Left ventricle myocardium superior (tissue), 1 donor: ENCODE measurements at regions not wholly inside any gene's neighbourhood (a gene's known extent, or its start where the extent isn't known, plus 50 kb on each side); places are given as distances from the start of the nearest gene placed in this dataset.
A peak's percentile ranks its signal among the peaks of the same experiment; 100 is the strongest.
"Not testable (repeated sequence)": the region's sequence is repeated elsewhere in the genome, so short reads cannot be mapped to it uniquely, and the experiment has no call there.

Experiments
- ATAC-seq: fragments of 200-7000 bp; cut with Tn5 transposase; one replicate; pipeline ENCODE4 v1.9.1; 2020; ENCODE audit warnings: mild to moderate bottlenecking, moderate library complexity
- DNase-seq: peaks from one replicate; pipeline ENCODE4 v3.0.0-alpha.2; 2020
- intact Hi-C: fragments of 100-400 bp; cut with micrococcal nuclease; formaldehyde crosslinking; loops from one replicate; pipeline ENCODE4 v1.11.0; 2022
- donor health status: DM: no; HTN: yes; CAD: no; lungs with severe emphysema.

DNA sequence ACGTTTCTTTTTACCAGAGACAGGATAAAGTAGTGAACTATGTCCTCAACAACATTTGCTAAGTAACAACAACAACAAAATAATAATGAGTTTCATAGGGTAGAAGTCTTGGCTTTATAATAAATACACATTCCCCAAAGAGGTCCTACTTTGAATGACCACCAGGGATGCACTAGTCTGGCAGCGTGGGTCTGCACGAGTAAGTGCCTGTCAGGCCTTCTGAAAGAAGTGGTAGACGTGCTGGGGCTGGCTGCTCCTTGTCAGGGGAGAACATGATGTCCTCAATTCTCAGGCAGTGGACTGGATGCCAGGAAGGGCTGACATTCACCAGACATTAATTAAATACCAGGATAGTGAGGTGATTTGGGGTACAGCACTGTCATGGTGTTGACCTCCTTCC lies 331.1 kb downstream of the TMEM38B start:
- intact Hi-C loops, result no loop called here
- DNase-seq (peak; percentile 63), ATAC-seq (peak; percentile 97)

DNA sequence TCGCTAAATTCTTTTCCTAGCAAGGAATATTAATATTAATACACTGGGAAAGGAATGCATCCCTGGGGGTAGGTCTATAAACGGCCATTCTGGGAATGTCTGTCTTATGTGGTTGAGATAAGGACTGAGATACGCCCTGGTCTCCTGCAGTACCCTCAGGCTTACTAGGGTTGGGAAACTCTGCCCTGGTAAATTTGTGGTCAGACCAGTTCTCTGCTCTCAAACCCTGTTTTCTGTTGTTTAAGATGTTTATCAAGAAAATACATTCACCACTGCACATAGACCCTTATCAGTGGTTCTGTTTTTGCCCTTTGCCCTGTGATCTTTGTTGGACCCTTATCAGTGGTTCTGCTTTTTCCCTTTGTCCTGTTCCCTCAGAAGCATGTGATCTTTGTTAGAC lies 335.8 kb downstream of the TMEM38B start:
- DNase-seq, ATAC-seq, intact Hi-C loops: not testable (repeated sequence)

DNA sequence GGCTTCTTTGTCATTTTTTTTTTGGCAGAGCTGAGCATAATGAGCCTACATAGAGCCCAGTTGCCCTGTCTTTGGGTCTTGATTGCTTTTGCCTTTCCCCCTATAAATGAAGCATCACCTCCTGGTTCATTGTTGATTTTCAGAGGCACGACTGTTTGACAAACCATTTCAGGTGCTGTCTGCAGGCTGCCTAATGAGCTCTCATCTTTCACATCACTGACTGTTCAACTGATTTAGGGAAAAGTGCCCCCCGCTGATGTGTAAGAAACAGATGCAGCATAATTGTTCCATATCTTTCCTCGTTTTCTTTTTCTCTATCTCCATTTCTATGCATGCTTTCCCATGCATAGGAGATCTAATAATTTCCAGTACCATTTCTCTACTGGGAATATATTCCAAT lies 338.6 kb downstream of the TMEM38B start:
- intact Hi-C loops, result no loop called here
- ATAC-seq (no peak), DNase-seq (no peak)

DNA sequence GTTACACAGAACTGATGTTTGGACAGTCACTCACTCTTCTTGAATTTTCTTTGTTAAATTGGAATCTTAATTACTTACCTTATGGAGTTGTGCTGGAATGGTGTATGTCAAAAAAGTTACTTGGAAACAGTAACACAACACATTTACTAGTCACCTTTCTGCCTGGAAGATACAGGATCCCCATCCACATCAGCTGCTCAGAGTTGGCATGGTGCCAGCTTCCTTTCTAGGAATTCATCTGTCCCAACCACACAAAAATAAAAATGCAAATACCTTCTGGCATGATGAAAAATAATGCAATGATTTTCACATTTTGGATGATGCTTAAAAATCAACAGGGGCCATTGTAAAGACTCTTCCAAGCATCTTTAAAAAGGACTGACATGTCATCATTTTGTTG lies 341.5 kb downstream of the TMEM38B start:
- DNase-seq, result no peak
- ATAC-seq, result no peak
- intact Hi-C loops, result no loop called here

DNA sequence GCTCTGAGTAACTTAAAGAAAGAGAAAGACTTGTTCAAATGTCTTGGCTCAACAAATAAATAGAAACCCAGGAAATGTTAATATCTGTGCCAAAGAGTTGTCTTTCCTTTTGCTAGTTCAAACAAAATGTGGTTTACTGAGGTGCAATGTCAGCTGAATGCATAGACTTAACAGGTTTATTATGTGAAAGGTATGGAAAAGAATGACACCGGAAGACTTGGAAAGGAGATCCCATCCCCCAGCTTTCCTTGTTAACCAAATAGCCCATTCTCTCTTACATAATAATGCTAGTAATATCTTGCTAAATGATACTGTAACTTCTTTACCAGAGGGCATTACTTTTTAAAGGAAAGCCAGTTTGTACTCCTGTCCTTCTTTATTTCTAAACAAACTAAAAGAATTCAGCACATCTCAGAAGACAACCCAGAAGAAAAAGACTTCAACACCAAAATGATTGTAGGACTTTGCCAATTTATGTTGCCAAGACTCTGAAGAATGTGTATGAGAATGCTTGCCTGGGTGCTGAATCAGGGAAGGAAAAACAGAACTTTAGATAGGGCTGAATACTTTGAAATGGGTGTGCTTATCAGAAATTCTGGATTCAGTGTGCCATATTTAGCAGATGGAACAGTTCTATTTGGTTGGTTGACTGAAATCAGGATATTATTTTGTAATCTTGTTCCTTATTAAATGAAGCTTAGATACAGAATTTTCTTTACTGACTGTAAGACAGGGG lies 344.1 kb downstream of the TMEM38B start:
- ATAC-seq (no peak), DNase-seq (no peak)
- intact Hi-C loops, result no loop called here

DNA sequence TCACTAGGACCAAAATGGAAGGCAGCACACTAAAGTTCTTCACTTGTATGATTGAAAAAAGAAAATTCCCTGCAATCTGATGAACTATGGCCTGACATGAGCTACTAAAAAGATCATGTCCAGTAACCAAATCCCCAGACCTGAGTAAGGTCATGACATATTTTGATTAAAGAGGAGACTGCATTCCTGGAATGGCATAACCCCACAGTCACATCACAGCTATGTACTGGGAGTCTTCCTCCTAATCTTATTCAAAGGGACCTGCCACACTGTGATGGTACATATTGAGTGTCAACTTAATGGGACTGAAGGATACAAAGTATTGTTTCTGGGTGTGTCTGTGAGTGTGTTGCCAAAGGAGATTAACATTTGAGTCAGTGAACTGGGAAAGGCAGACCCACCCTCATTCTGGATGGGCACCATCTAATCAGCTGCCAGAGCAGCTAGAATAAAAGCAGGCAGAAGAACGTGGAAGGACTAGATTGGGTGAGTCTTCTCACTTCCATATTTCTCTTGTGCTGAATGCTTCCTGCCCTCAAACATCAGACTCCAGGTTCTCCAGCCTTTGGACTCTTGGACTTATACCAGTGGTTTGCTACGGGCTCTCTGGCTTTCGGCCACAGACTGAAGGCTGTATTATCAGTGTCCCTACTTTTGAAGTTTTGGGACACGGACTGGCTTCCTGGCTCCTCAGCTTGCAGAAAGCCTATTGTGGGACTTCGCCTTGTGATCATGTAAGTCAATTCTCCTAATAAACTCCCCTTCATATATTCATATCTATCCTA lies 345.0 kb downstream of the TMEM38B start:
- intact Hi-C loops, result no loop called here
- DNase-seq, result no peak
- ATAC-seq, result no peak

DNA sequence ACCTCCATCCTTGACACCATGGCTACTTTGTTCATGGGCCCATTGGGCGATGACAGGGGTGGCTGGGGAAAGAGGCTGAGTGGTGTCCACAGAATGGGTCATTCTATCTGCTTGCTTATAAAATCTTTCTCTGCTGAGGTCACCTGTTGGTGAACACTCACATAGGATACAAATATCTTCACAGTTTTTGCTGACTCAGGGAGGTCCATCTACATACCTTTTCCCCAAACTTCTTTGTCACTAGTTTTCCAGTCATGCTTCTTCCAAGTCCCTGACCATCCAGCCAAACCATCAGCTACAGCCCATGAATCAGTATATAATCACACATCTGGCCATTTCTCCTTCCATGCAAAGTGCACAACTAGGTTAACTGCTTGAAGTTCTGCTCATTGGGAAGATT lies 347.6 kb downstream of the TMEM38B start:
- intact Hi-C loops, DNase-seq, ATAC-seq: not testable (repeated sequence)

DNA sequence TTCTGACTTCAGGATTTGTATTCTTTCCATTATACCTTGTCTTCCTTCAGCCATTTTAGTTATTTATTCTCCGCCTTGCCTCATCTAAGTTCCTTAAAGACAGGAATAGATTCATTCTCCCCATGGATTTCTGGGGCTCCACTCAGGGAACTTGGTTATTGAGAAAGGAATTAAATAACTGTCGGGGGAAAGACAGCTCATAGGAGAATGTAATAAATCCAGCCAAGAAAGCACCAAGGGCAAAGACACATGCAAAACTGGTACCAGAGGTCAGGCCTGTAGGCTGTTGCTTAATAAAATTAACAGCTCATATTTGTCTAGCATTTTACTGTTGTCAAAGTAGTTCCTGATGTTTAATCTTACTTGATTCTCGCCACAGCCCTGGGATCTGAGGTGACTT lies 357.2 kb downstream of the TMEM38B start:
- intact Hi-C loops, result no loop called here
- DNase-seq (no peak), ATAC-seq (no peak)

DNA sequence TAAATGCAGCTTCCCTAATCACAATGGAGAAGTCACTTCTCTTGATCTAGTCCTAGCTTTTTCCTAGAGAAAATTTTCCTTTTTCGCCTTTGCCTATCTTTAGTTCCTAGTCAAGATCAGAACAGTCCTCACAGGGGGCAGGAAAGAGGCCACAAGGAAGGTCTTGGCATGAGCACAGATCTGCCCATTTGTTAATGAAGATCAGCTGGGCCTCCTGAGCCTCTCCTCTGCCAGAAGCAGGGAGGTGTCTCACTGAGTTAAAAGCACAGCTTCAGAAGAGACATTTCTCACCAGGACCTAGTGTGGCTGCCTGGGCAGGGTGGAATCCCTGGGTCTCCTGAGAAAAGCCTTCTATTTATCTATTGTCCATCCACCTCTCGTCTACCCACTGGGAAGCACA lies 357.8 kb downstream of the TMEM38B start:
- ATAC-seq (no peak), DNase-seq (no peak)
- intact Hi-C loops, result no loop called here

DNA sequence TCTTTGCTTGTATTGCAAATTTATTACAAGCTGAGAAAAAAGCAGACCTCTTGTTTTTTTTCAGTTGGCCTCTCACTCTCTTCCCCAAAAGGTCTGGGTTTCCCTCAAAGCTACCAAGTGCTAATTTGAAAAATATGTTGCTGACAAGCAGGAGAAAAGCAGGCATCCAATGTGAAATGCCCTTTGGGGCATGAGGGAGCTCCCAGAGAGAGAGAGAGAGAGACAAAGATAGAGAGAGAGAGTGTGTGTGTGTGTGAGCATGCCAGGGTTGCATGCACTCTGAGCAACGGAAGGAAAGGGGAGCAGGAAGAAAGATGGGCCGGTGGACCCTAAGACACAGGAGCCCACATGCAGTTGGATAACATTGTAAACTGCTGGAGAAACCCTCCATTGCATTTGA lies 358.4 kb downstream of the TMEM38B start:
- intact Hi-C loops, result no loop called here
- DNase-seq (no peak), ATAC-seq (no peak)

DNA sequence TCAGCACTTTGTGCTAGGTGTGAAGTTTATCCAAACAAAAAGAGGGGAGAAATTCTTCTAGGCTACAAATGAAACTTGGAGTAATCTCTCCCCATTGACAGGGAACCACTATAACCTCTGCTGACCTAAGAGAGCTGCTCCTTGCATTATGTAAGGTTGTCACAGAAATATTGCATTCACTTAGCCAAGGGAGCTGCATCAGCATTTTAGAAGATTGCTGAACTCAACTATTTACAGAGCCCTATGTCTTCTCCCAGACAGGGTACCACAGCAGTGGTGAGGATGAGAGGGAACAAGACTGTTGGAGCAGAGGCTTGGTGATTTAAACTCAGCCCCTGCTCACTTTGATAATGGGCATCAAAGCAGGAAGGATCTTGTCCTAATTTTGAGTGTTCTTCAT lies 362.0 kb downstream of the TMEM38B start:
- DNase-seq (no peak), ATAC-seq (no peak)
- intact Hi-C loops, result no loop called here

DNA sequence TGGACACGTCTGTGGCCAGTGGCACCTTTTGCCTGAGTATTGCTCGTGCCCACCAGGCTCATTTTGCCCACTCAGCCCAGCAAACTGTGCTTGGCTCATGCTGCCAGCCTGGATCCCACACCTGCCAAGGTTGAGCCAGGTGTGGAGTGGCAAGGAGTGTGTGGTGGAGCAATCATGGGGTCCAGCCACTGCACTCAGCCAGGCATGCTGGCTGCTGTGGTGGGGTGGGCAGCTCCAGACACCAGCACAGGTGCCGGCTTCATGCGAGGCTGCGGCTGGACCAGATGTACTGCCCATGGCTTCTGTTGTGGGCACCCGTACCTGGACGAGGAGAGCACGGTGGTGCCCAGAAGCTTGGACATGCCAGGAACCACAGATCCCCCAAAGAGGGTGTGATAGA lies 364.1 kb downstream of the TMEM38B start:
- intact Hi-C loops, result no loop called here
- DNase-seq, result no peak
- no peak for ATAC-seq

DNA sequence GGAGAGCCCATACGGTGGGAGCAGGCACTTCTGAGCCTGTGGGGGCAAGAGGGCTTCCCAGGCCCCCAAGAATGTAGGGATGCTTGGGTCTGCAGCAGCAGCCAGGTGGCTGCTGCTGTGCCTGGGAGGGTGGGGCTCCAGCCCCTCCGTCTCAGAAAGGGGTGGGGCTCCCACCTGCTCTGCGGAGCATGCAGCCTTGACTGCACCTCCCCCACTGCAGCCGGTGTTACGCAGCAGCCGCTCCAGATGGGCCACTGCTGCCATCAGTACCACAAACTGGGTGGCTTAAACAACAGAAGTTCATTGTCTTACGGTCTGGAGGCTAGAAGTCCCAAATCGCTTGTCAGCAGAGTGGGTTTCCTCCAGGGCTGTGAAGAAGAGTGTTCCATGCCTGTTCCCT lies 365.5 kb downstream of the TMEM38B start:
- intact Hi-C loops, result no loop called here
- no peak for DNase-seq
- ATAC-seq, result no peak

DNA sequence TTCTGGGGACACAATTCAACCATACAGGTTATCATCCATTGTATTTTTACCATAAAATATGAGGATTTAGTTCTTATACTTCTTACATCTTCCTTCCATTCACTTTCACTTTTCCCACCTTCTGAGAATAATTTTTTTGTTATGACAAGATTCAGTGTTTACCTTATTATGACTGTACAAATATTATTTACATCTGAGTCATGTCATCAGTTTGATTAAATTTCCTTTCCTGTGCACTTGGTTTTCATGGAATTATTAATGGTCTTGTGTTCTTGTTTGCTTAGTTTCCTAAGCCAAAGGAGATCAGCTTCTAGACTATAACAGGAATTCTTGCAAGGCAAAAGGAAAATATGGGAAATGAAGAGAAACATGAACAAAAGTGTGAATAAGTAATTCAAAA lies 366.5 kb downstream of the TMEM38B start:
- no peak for DNase-seq
- ATAC-seq, result no peak
- intact Hi-C loops, result no loop called here

DNA sequence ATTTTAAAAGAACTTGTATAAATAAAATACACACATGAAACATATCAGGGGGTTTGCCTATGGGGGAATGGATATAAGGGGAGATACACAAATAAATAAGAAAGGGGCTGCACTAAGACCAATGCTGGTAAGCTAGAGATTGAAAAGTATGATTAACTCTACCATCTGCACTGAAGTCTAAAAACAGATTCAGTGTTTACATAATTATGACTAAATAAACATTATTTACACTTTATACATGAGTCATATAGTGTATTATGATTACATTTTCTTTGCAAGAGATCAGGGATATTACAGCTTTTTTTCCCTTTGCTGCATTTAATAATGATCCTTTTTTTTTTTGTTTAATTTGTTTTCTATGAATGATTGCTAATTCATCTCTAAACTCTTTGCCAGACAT lies 367.9 kb downstream of the TMEM38B start:
- intact Hi-C loops, result no loop called here
- DNase-seq (no peak), ATAC-seq (no peak)

DNA sequence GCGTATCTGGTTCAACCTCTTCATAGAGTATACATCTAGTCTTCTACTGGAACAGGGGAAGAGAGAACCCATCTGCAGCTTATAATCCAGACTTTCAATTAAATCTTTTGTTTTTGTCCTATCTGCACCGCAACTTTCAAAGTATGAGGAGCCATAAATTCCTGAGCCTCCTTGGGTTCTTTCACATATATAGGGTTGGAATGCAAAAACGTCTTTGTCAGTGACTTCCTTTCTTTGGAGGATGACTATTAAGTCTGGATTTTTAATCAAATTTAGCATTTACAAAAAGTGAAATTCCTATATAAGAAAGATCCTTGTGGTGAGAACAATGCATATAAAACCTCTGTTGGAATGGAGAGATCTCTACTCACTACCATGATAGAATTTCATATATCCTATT lies 370.8 kb downstream of the TMEM38B start:
- DNase-seq, result no peak
- ATAC-seq, result no peak
- intact Hi-C loops, result no loop called here

DNA sequence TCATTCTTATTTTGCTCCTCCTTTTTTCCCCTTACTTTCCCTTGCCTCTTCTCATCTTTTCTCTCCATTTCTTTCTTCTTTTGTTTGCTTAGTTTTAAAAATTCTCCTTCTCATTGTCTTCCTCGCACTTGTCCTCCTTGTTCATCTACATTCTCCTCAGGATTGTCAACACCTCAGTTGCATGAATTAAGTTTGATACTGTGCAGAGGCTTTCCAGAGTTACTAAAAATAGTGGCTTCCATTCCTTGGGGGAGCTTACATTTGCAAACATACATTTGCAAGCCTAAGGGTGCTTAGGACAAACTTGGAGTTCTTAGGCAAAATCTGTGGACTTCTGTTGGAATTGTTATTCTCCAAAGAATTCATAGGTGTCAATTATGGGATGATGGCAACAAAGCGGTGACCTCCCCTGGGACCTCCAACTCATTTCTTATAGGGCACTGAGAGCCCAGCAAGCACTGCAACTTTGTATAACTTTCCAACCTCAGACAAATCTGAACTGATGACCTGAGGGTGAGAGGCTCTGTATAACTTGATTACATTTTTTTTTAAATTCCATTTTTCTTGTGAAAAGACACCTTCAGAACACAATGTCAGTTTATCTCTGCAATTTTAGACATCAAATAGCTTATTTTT lies 371.4 kb downstream of the TMEM38B start:
- no peak for DNase-seq
- peak; percentile 76 for ATAC-seq
- intact Hi-C loops, result no loop called here

DNA sequence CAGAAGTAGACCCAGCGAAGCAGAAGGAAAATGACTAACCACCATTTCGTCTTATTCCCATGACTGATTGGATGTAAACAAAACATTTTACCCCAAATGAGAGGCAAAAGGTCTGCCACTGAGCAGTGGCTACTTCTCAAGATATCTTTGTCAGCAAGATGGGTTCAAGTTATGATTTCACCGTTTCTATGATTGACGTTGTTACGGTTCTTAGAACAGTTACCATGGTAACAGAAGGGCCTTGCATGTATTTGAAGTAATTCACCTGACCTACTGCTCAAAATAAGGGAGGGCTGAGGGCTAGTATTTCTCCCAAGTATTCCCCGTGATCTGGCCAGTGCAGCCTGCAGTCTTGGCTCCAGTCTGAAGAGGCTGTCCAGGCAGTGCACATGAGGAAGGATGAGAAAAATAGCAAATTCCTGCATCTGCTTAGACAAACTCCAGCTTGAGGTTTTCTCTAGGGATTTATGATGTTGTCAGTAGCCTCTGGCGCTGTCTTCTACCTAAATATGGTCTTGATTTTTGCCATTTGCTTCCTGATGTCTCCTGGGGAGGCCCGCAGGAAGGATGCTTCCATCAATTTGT lies 372.7 kb downstream of the TMEM38B start:
- DNase-seq (no peak), ATAC-seq (no peak)
- intact Hi-C loops, result no loop called here

DNA sequence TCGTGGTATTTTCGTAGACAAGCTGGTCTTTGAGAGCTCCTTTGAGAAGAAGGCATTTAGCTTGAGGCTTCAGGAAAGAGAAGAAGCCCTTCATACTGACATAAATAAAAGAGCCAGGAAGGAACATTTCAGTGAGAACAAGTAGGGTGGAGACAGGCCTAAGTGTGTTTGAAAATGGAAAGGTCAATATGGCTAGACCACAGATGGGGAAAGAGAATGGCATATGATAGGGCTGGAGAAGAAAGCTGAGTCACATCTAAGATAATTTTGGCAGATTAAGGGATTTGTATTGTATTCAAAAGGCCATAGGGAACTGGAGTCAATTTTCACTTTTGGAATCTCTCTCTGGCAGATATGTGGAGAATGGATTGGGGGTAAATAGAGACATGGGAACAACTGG lies 374.9 kb downstream of the TMEM38B start:
- DNase-seq, result no peak
- intact Hi-C loops, result no loop called here
- ATAC-seq, result no peak

DNA sequence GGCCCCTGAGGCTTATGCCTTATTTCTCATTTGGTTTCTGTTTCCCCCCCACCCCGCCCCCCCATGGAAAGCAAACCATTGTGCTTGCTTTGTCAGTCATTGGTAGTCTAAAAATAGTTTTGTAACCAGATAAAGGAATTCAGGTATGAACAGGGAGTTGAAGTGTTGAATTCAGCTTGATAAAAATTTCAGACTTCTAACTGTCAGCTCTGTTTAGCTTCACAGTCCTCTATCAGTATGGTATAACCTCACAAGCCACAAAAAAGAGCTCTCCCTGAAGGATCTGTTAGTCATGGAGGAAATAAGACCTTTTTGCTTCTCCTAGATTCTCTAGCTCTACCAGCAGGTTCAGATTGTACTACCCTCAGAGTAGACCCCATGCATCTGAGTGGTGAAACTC lies 378.1 kb downstream of the TMEM38B start:
- intact Hi-C loops, result no loop called here
- ATAC-seq (peak; percentile 90), DNase-seq (no peak)
